ENCODE measurements at regions not wholly inside any gene's neighbourhood (a gene's known extent, or its start where the extent isn't known, plus 50 kb on each side); places are given as distances from the start of the nearest gene placed in this dataset.

GRCh38 chr4:43163101-43163792 is 270.7 kb downstream of the GRXCR1 start:
- no peak for TF ChIP-seq CTCF (IDR thresholded peaks at IDR 0.05)
- TF ChIP-seq ZFX (IDR thresholded peaks at IDR 0.05; ENCODE audit: borderline replicate concordance) = no peak

Data from 22Rv1 (cell line).